HAP-1 (cell line): ENCODE measurements at regions not wholly inside any gene's neighbourhood (a gene's known extent, or its start where the extent isn't known, plus 50 kb on each side); places are given as distances from the start of the nearest gene placed in this dataset.

Experiments used
- DNase-seq, 2 experiments: peaks; one replicate each; pipeline ENCODE4 v3.0.0-alpha.2; 2016 to 2020; ENCODE audit warnings: low spot score in 2 of 2
- H3K27me3 ChIP-seq: fragments of 250-450 bp; sonication (Bioruptor Pico); 2 replicates; pipeline ENCODE4 v1.5.1; 2020; ENCODE audit warnings: low read depth, mild to moderate bottlenecking, moderate library complexity
- H3K36me3 ChIP-seq: fragments of 250-450 bp; sonication (Bioruptor Pico); replicated peaks from 2 replicates; pipeline ENCODE4 v1.5.1; 2020; ENCODE audit warnings: mild to moderate bottlenecking
- H3K4me1 ChIP-seq: fragments of 250-450 bp; sonication (Bioruptor Pico); 2 replicates; pipeline ENCODE4 v1.5.1; 2020; ENCODE audit warnings: mild to moderate bottlenecking
- H3K4me3 ChIP-seq: fragments of 250-450 bp; sonication (Bioruptor Pico); 2 replicates; pipeline ENCODE4 v1.5.1; 2020; ENCODE audit warnings: mild to moderate bottlenecking, moderate library complexity
- H3K9me3 ChIP-seq: fragments of 250-450 bp; sonication (Bioruptor Pico); 2 replicates; pipeline ENCODE4 v1.5.1; 2020; ENCODE audit warnings: mild to moderate bottlenecking, moderate library complexity
- in situ Hi-C: fragments of 300-500 bp; cut with MboI; formaldehyde crosslinking; loops from 3 replicates; pipeline ENCODE4 v1.14.3; 2020; ENCODE audit warnings: low sequenced_read_pairs, inconsistent platforms, mixed read lengths

GRCh38 chr7:46133751-46134150 lies 212.7 kb upstream of the IGFBP3 start:
- DNase-seq = no peak
- no peaks in the 10 kb centered on the region for H3K36me3 ChIP-seq
- no peaks in the 10 kb centered on the region for H3K4me1 ChIP-seq
- H3K27me3 ChIP-seq = no peaks in the 10 kb centered on the region
- H3K9me3 ChIP-seq = no peaks in the 10 kb centered on the region
- in situ Hi-C loops = no loop called here
- no peak overlapping the region for H3K4me3 ChIP-seq

- Histone ChIP-seq H3K9me3 (no peaks in the 10 kb centered on the region), H3K27me3 (no peaks in the 10 kb centered on the region), H3K4me3 (no peak overlapping the region), H3K4me1 (no peaks in the 10 kb centered on the region), H3K36me3 (no peaks in the 10 kb centered on the region)
- in situ Hi-C loops = no loop called here
- DNase-seq = no peak
Measured at GRCh38 chr7:46133072-46133471, 212.0 kb upstream of the IGFBP3 start.

- no peak for DNase-seq
- H3K4me1 ChIP-seq = no peaks in the 10 kb centered on the region
- in situ Hi-C loops = no loop called here
- H3K4me3 ChIP-seq = no peak overlapping the region
- H3K36me3 ChIP-seq = no peaks in the 10 kb centered on the region
- H3K9me3 ChIP-seq = no peaks in the 10 kb centered on the region
- H3K27me3 ChIP-seq = no peaks in the 10 kb centered on the region
Measured at GRCh38 chr7:46131916-46132795, 211.1 kb upstream of the IGFBP3 start.

- in situ Hi-C loops = no loop called here
- Histone ChIP-seq H3K4me1 (no peaks in the 10 kb centered on the region), H3K27me3 (no peaks in the 10 kb centered on the region), H3K9me3 (no peaks in the 10 kb centered on the region), H3K36me3 (no peaks in the 10 kb centered on the region), H3K4me3 (no peak overlapping the region)
- peak in 1 of 2 experiments; percentile 18 for DNase-seq
Measured at GRCh38 chr7:46129831-46130230, 208.8 kb upstream of the IGFBP3 start.

- no peak for DNase-seq
- H3K4me1 ChIP-seq = no peaks in the 10 kb centered on the region
- in situ Hi-C loops = no loop called here
- H3K27me3 ChIP-seq = no peaks in the 10 kb centered on the region
- no peaks in the 10 kb centered on the region for H3K9me3 ChIP-seq
- H3K36me3 ChIP-seq = no peaks in the 10 kb centered on the region
- H3K4me3 ChIP-seq = no peak overlapping the region
Measured at GRCh38 chr7:46127814-46128213, 206.7 kb upstream of the IGFBP3 start.

GRCh38 chr7:46126675-46127300 lies 205.7 kb upstream of the IGFBP3 start:
- DNase-seq = no peak
- no peaks in the 10 kb centered on the region for H3K4me1 ChIP-seq
- in situ Hi-C loops = no loop called here
- no peak overlapping the region for H3K4me3 ChIP-seq
- no peaks in the 10 kb centered on the region for H3K36me3 ChIP-seq
- H3K9me3 ChIP-seq = no peaks in the 10 kb centered on the region
- H3K27me3 ChIP-seq = no peaks in the 10 kb centered on the region

- Histone ChIP-seq H3K4me1 (no peaks in the 10 kb centered on the region), H3K9me3 (no peaks in the 10 kb centered on the region), H3K4me3 (no peak overlapping the region), H3K36me3 (no peaks in the 10 kb centered on the region), H3K27me3 (no peaks in the 10 kb centered on the region)
- DNase-seq = no peak
- in situ Hi-C loops = no loop called here
Measured at GRCh38 chr7:46123756-46124343, 202.8 kb upstream of the IGFBP3 start.

GRCh38 chr7:46115410-46115809 lies 194.3 kb upstream of the IGFBP3 start:
- Histone ChIP-seq H3K4me1 (no peaks in the 10 kb centered on the region), H3K4me3 (no peak overlapping the region), H3K27me3 (no peaks in the 10 kb centered on the region), H3K36me3 (no peaks in the 10 kb centered on the region), H3K9me3 (no peaks in the 10 kb centered on the region)
- in situ Hi-C loops = no loop called here
- DNase-seq = no peak

GRCh38 chr7:46109437-46109836 lies 188.4 kb upstream of the IGFBP3 start:
- Histone ChIP-seq H3K4me1 (no peaks in the 10 kb centered on the region), H3K4me3 (no peak overlapping the region), H3K9me3 (no peaks in the 10 kb centered on the region), H3K27me3 (no peaks in the 10 kb centered on the region), H3K36me3 (no peaks in the 10 kb centered on the region)
- in situ Hi-C loops = no loop called here
- no peak for DNase-seq

- Histone ChIP-seq H3K4me3 (no peak overlapping the region), H3K27me3 (no peaks in the 10 kb centered on the region), H3K4me1 (no peaks in the 10 kb centered on the region), H3K9me3 (no peaks in the 10 kb centered on the region), H3K36me3 (no peaks in the 10 kb centered on the region)
- in situ Hi-C loops = no loop called here
- DNase-seq = no peak
Measured at GRCh38 chr7:46108272-46108671, 187.2 kb upstream of the IGFBP3 start.

GRCh38 chr7:46107610-46108217 lies 186.6 kb upstream of the IGFBP3 start:
- no peak overlapping the region for H3K4me3 ChIP-seq
- DNase-seq = no peak
- no peaks in the 10 kb centered on the region for H3K9me3 ChIP-seq
- no peaks in the 10 kb centered on the region for H3K36me3 ChIP-seq
- no peaks in the 10 kb centered on the region for H3K4me1 ChIP-seq
- in situ Hi-C loops = no loop called here
- H3K27me3 ChIP-seq = no peaks in the 10 kb centered on the region

- DNase-seq = no peak
- Histone ChIP-seq H3K27me3 (no peaks in the 10 kb centered on the region), H3K4me3 (no peak overlapping the region), H3K4me1 (no peaks in the 10 kb centered on the region), H3K9me3 (no peaks in the 10 kb centered on the region), H3K36me3 (no peaks in the 10 kb centered on the region)
- in situ Hi-C loops = no loop called here
Measured at GRCh38 chr7:46100521-46100920, 179.4 kb upstream of the IGFBP3 start.

- H3K4me1 ChIP-seq = no peaks in the 10 kb centered on the region
- H3K4me3 ChIP-seq = no peak overlapping the region
- in situ Hi-C loops = no loop called here
- no peaks in the 10 kb centered on the region for H3K36me3 ChIP-seq
- H3K9me3 ChIP-seq = no peaks in the 10 kb centered on the region
- DNase-seq = no peak
- no peaks in the 10 kb centered on the region for H3K27me3 ChIP-seq
Measured at GRCh38 chr7:46099076-46099475, 178.0 kb upstream of the IGFBP3 start.

GRCh38 chr7:46091071-46091470 lies 170.0 kb upstream of the IGFBP3 start:
- Histone ChIP-seq H3K4me1 (no peaks in the 10 kb centered on the region), H3K4me3 (no peak overlapping the region), H3K9me3 (no peaks in the 10 kb centered on the region), H3K27me3 (no peaks in the 10 kb centered on the region), H3K36me3 (no peaks in the 10 kb centered on the region)
- in situ Hi-C loops = no loop called here
- DNase-seq = no peak
